Peyer's patch (tissue), 4 donors: ENCODE measurements at regions not wholly inside any gene's neighbourhood (a gene's known extent, or its start where the extent isn't known, plus 50 kb on each side); places are given as distances from the start of the nearest gene placed in this dataset.

Experiments used
- DNase-seq, 3 donors: peaks; one replicate each; pipeline ENCODE4 v3.0.0-alpha.2; 2017 to 2019
- H3K27ac ChIP-seq, 4 donors: fragments of 200-600 bp; sonication (generic); one replicate each; pipeline ENCODE4 v1.5.1; 2016 to 2019
- H3K27me3 ChIP-seq, 2 donors: fragments of 200-600 bp; sonication (generic); one replicate each; pipeline ENCODE4 v1.5.1; 2019
- H3K36me3 ChIP-seq, 3 donors: fragments of 200-600 bp; sonication (generic); one replicate each; pipeline ENCODE4 v1.5.1; 2016 to 2019
- H3K4me1 ChIP-seq, 4 donors: fragments of 200-600 bp; sonication (generic); one replicate each; pipeline ENCODE4 v1.5.1; 2016 to 2019
- H3K4me3 ChIP-seq, 4 donors: fragments of 200-600 bp; sonication (generic); 1 replicate in 3 of 4; 2 replicates in 1 of 4; pipeline ENCODE4 v1.5.1; 2016 to 2019; ENCODE audit warnings: mild to moderate bottlenecking in 1 of 4
- H3K9me3 ChIP-seq, 4 donors: fragments of 200-600 bp; sonication (generic); one replicate each; pipeline ENCODE4 v1.5.1; 2016 to 2019; ENCODE audit warnings: mild to moderate bottlenecking in 1 of 4
- CTCF ChIP-seq, 6 experiments: fragments of 450-650 bp in 4 of 6; fragments of 200-600 bp in 2 of 6; sonication (generic) in 1 of 6; IDR thresholded peaks; one replicate each; pipeline ENCODE4 v1.5.1; 2017 to 2019; ENCODE audit warnings: antibody characterized with exemption in 6 of 6, mild to moderate bottlenecking in 3 of 6, moderate library complexity in 1 of 6
- POLR2A ChIP-seq, 2 donors: fragments of 450-650 bp; IDR thresholded peaks; one replicate each; pipeline ENCODE4 v1.5.1; 2017; ENCODE audit warnings: antibody characterized with exemption in 2 of 2, mild to moderate bottlenecking in 2 of 2, moderate library complexity in 2 of 2

- no peak for DNase-seq
- Histone ChIP-seq H3K4me3 (no peak overlapping the region), H3K4me1 (no peaks in the 10 kb centered on the region), H3K36me3 (no peaks in the 10 kb centered on the region), H3K27me3 (no peaks in the 10 kb centered on the region), H3K9me3 (no peaks in the 10 kb centered on the region), H3K27ac (no peak overlapping the region)
- no peak for TF ChIP-seq POLR2A (IDR thresholded peaks at IDR 0.05)
- no peak for TF ChIP-seq CTCF (IDR thresholded peaks at IDR 0.05)
Measured at GRCh38 chr5:89582768-89583339, 699.9 kb upstream of the MEF2C start.

- Histone ChIP-seq H3K4me1 (no peaks in the 10 kb centered on the region), H3K36me3 (no peaks in the 10 kb centered on the region), H3K27me3 (no peaks in the 10 kb centered on the region), H3K9me3 (no peaks in the 10 kb centered on the region), H3K27ac (no peak overlapping the region), H3K4me3 (no peak overlapping the region)
- no peak for DNase-seq
- no peak for TF ChIP-seq CTCF (IDR thresholded peaks at IDR 0.05)
- no peak for TF ChIP-seq POLR2A (IDR thresholded peaks at IDR 0.05)
Measured at GRCh38 chr5:89580976-89581375, 698.0 kb upstream of the MEF2C start.

GRCh38 chr5:89575319-89575718 is 692.3 kb upstream of the MEF2C start:
- Histone ChIP-seq H3K9me3 (no peaks in the 10 kb centered on the region), H3K4me1 (no peaks in the 10 kb centered on the region), H3K27ac (no peak overlapping the region), H3K27me3 (no peaks in the 10 kb centered on the region), H3K4me3 (no peak overlapping the region), H3K36me3 (no peaks in the 10 kb centered on the region)
- no peak for DNase-seq
- TF ChIP-seq POLR2A (IDR thresholded peaks at IDR 0.05), result no peak
- no peak for TF ChIP-seq CTCF (IDR thresholded peaks at IDR 0.05)

- no peaks in the 10 kb centered on the region for H3K27me3 ChIP-seq
- H3K9me3 ChIP-seq, result no peaks in the 10 kb centered on the region
- no peaks in the 10 kb centered on the region for H3K36me3 ChIP-seq
- H3K4me3 ChIP-seq, result no peak overlapping the region
- H3K27ac ChIP-seq, result no peak overlapping the region
- H3K4me1 ChIP-seq, result no peaks in the 10 kb centered on the region
- TF ChIP-seq POLR2A (IDR thresholded peaks at IDR 0.05) (no peak), CTCF (IDR thresholded peaks at IDR 0.05) (no peak)
- DNase-seq, result no peak
Measured at GRCh38 chr5:89573345-89573744, 690.4 kb upstream of the MEF2C start.

- DNase-seq, result no peak
- TF ChIP-seq POLR2A (IDR thresholded peaks at IDR 0.05), result no peak
- no peak for TF ChIP-seq CTCF (IDR thresholded peaks at IDR 0.05)
Measured at GRCh38 chr5:89572696-89573095, 689.7 kb upstream of the MEF2C start.

GRCh38 chr5:89570557-89570956 is 687.6 kb upstream of the MEF2C start:
- no peaks in the 10 kb centered on the region for H3K27me3 ChIP-seq
- H3K4me3 ChIP-seq, result no peak overlapping the region
- TF ChIP-seq POLR2A (IDR thresholded peaks at IDR 0.05), result no peak
- TF ChIP-seq CTCF (IDR thresholded peaks at IDR 0.05), result no peak
- H3K36me3 ChIP-seq, result no peaks in the 10 kb centered on the region
- DNase-seq, result no peak
- no peaks in the 10 kb centered on the region for H3K4me1 ChIP-seq
- H3K9me3 ChIP-seq, result no peaks in the 10 kb centered on the region
- no peak overlapping the region for H3K27ac ChIP-seq

More at GRCh38 chr5:89572696-89573095, 689.7 kb upstream of the MEF2C start:
- Histone ChIP-seq H3K4me1 (no peaks in the 10 kb centered on the region), H3K27ac (no peak overlapping the region), H3K9me3 (no peaks in the 10 kb centered on the region), H3K4me3 (no peak overlapping the region), H3K27me3 (no peaks in the 10 kb centered on the region), H3K36me3 (no peaks in the 10 kb centered on the region)
